Fibroblast of mammary gland (primary cell): ENCODE measurements at regions not wholly inside any gene's neighbourhood (a gene's known extent, or its start where the extent isn't known, plus 50 kb on each side); places are given as distances from the start of the nearest gene placed in this dataset.
"Not testable (repeated sequence)": the region's sequence is repeated elsewhere in the genome, so short reads cannot be mapped to it uniquely, and the experiment has no call there.

ENCODE experiments used
- DNase-seq: peaks from one replicate; pipeline ENCODE4 v3.0.0-alpha.2; 2010; ENCODE audit warnings: low read depth
- H3K4me3 ChIP-seq: 2 replicates; pipeline ENCODE4 v1.5.1; 2011; ENCODE audit warnings: low read depth, mild to moderate bottlenecking, low read length, moderate library complexity; ENCODE audit not compliant: control insufficient read depth
- CTCF ChIP-seq: conservative IDR thresholded peaks from 2 replicates; pipeline ENCODE4 v1.5.1; 2011; ENCODE audit warnings: low read depth, low read length, inconsistent platforms; ENCODE audit not compliant: control insufficient read depth, insufficient read depth

- no peak for DNase-seq
- TF ChIP-seq CTCF, result no peak
- H3K4me3 ChIP-seq, result no peak overlapping the region
Measured at GRCh38 chr6:12618296-12618695, 98.3 kb upstream of the PHACTR1 start.

- no peak overlapping the region for H3K4me3 ChIP-seq
- no peak for DNase-seq
- no peak for TF ChIP-seq CTCF
Measured at GRCh38 chr6:12621754-12622153, 94.8 kb upstream of the PHACTR1 start.

GRCh38 chr6:12622566-12622965, 94.0 kb upstream of the PHACTR1 start:
- H3K4me3 ChIP-seq, result no peak overlapping the region
- DNase-seq, result no peak
- no peak for TF ChIP-seq CTCF

GRCh38 chr6:12624142-12624837, 92.3 kb upstream of the PHACTR1 start:
- H3K4me3 ChIP-seq, result no peak overlapping the region
- TF ChIP-seq CTCF, result no peak
- DNase-seq, result no peak

GRCh38 chr6:12627053-12627452, 89.5 kb upstream of the PHACTR1 start:
- no peak overlapping the region for H3K4me3 ChIP-seq
- no peak for DNase-seq
- no peak for TF ChIP-seq CTCF

GRCh38 chr6:12628327-12628726, 88.2 kb upstream of the PHACTR1 start:
- DNase-seq, result no peak
- no peak for TF ChIP-seq CTCF
- no peak overlapping the region for H3K4me3 ChIP-seq

- H3K4me3 ChIP-seq, DNase-seq: not testable (repeated sequence)
Measured at GRCh38 chr6:12633746-12634145, 82.8 kb upstream of the PHACTR1 start.
